Erythroblast (primary cell): ENCODE measurements at regions not wholly inside any gene's neighbourhood (a gene's known extent, or its start where the extent isn't known, plus 50 kb on each side); places are given as distances from the start of the nearest gene placed in this dataset.

Experiments
- DNase-seq, 2 experiments: peaks; one replicate each; lab custom pipeline; 2025; lab: John Stamatoyannopoulos, UW
- GATA1 ChIP-seq: IDR thresholded peaks from 2 replicates; pipeline ENCODE4 v1.6.1; 2011; ENCODE audit warnings: low read depth, mild to moderate bottlenecking, control low read depth, low read length, moderate library complexity
- POLR2A ChIP-seq: IDR thresholded peaks from 2 replicates; pipeline ENCODE4 v1.6.1; 2011; ENCODE audit warnings: mild to moderate bottlenecking, low read length

DNA sequence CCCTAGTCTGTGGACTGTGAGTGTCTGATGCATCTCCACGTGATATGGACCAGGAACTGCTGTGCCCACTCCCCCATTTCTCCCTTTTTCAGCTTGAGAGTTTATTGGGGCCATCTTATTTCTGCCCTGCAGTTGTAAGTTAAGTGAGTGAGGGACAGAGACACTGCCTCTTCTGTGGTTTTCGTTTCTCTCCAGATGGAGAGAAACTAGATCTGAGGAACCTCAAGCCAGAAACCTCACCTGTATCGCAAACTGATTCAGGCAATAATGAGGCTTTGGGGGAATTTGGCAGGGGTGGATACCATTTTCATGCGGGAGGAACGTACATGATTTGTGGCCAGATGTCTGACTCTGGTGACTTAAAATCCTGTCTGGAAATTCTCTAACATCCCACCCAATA, 641.7 kb downstream of the TNS3 start:
- DNase-seq: no peak
- TF ChIP-seq POLR2A (no peak), GATA1 (no peak)

DNA sequence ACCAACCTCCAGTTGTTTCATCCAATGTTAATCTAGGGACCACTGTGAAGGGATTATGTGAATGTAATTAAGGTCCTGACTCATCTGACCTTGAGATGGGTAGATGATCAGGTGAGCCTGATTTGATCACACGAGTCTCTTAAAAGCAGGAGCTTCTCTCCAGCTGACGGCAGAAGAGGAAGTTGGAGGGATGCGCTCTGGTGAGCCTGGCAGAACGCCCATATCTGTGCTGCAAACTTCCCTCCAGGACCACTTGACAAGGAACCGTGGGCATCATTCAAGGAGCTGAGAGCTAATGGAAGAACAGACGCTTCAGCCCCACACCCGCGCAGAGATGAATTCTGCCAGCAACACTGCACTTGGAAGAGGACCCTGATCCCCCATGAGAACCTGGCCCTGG, 642.4 kb downstream of the TNS3 start:
- DNase-seq: no peak
- TF ChIP-seq GATA1 (no peak), POLR2A (no peak)

DNA sequence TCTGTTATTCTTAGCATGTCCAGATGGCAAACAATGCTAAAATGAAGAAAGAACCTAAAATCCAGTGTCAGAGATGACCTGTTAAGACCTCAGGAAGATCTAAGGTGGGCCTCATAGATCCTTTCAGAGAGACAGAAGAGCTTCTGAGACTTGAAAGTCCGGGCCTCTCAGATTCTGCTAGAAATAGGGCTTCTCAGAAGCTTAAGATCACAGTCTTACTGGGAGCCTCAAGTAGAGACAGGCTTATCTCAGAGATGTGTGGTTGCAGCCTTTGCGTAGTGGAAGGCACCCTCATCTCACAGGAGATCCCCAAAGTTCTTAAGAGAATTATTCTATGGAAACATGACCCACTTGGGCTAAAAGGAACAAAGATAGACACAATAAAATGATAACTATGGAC, 642.8 kb downstream of the TNS3 start:
- TF ChIP-seq GATA1 (no peak), POLR2A (no peak)
- no peak for DNase-seq

DNA sequence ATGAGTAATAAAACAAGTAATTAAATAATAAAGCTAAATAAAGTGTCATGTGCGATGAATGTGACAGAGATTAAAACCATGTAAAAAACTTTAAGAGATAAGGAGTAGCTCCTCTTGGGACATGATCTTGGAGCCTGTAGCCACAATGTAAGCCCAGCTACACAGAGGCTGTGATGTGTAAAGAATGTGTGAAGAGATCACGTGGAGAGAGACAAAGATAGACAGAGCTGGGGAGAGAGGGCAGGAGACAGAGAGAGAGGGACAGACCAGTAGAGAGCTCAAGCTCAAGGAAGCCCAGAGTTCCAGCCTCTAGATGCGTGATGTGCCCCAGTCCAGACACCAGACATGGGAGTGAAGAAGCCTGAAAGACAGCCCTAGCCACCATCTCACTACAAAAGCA, 644.1 kb downstream of the TNS3 start:
- DNase-seq: no peak
- TF ChIP-seq POLR2A (no peak), GATA1 (no peak)

DNA sequence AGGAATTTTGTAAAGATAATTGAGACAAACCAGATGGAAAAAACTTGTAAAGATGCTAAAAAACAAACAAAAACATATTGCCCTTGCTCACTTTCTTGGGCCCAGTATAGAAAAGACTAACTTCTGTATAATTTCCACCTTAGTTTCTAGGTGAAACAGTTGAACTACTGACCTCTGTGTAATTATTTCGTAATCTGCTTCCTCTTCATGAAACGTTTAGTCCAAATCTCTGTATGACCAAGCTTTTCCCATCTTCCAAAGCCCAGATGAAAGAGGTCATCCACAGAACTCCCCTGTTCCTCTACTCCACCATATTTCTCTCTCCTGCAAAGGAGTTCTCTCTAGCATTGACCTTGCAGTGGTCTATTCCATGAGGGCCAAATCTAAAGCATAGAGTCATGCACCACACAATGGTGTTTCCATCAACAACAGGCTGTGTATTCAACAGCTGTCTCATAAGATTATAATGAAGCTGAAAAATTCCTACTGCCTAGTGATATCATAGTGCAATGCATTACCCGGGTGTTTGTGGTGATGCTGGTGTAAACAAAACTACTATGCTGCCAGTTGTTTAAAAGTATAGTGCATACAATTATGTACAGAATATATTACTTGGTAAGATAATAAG, 647.6 kb downstream of the TNS3 start:
- TF ChIP-seq GATA1: no peak
- no peak for TF ChIP-seq POLR2A
- DNase-seq: no peak

DNA sequence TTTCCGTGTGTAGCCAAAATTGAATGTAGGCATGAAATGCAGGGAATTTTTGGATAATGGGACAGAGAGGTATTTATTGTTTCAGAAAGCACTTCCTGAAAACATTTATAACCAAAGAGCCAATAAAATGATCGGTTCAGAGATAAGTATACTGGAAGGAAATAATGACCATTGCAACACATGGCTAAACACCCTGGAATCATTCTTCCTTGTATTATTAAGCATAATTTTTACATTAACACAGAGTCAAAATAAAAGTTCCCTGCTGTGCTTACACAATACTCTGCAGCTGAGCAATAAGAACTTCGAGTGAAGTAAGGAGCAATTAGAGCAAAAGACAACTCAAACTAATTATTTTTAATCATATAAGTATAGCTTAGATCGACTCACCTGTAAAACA, 648.3 kb downstream of the TNS3 start:
- DNase-seq: no peak
- no peak for TF ChIP-seq POLR2A
- no peak for TF ChIP-seq GATA1

DNA sequence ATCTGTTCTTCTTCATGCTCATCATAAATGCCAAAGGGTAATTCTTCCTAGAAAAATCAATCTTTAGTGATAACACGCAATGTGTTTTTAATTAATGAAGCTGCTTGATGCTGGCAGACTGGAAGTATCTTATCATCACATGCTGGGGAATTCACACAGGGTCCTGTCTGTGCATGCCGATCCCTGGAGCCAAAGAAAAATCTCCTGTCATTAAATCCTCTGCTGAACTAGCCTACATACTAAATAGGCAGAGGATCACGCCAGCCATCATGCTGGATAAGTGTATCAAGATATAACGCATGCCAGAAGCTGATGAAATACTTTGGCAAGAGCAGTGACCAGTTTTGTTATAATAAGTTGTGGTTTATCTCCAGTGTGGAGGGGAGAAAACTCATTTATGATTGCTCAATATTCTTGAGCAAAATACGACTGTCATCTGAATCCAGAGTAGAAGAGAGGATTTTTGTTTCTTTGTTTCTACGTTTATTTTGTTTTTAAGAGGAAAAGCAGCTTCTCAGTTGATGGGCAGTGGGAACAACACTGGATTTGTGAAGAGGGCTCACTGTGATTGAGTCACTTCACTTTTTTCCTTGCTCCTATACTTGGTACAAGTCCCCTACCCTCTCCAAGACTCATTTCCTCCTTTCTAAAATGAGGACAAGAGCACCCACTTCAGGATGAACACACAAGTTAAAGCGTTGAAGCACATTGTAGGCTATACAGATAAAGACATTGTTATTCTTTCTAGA, 649.1 kb downstream of the TNS3 start:
- no peak for TF ChIP-seq POLR2A
- no peak for TF ChIP-seq GATA1
- DNase-seq: peak in 1 of 2 experiments; percentile 19

DNA sequence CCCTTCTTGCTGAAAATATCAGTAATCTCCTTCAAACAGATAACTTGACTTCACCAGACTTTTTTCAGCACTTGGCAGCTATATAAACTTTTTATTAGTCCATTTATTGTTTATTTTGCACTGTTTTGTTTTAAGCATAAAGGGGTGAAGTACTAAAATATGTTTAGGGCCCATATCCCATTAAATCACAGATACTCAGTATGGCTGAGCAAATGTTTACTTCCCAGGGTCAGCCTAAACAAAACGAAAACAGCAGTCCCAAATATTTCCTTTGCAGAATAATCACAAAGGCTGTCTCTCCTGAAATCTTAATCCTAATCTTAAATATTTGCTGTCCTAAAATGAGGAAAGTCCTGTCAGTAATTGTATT, 649.6 kb downstream of the TNS3 start:
- TF ChIP-seq POLR2A (no peak), GATA1 (no peak)
- no peak for DNase-seq

DNA sequence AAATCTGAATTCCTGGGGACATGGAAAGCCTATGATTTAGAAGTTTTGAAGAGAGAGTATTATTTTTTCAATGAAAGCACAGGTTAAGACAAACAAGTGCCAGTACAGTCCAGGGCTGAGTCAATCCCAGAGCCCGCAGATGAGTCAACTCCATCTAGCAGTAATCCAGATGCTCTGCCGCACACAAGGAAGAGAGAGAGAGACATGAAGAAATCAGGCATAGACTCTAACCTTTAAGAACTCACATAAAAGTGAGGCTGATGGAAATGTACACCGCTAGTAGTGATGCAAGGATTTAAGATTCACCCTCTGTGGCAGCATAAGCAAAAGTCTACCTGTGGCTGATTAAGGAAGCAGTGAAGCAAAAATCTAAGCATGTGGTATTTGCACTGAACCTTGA, 651.5 kb downstream of the TNS3 start:
- TF ChIP-seq POLR2A (no peak), GATA1 (no peak)
- no peak for DNase-seq

DNA sequence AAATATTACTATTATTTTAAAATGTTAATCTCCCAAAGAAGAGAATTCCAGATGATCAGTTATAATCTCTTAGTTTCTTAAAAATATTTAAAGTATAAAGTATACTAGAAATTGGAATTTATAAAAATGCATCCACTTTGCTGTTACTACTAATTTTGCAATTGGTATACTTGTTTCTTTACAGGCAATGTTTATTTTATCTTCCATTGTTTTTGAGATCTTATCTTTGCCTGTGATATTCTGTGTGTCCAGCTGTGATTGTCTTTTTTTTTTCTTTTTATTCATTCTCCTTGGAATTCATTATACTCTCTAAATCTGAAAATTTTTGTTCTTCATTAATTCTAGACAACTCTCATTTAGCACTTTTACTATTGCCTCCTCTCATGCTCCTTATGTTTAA, 652.6 kb downstream of the TNS3 start:
- no peak for TF ChIP-seq GATA1
- no peak for TF ChIP-seq POLR2A
- no peak for DNase-seq

DNA sequence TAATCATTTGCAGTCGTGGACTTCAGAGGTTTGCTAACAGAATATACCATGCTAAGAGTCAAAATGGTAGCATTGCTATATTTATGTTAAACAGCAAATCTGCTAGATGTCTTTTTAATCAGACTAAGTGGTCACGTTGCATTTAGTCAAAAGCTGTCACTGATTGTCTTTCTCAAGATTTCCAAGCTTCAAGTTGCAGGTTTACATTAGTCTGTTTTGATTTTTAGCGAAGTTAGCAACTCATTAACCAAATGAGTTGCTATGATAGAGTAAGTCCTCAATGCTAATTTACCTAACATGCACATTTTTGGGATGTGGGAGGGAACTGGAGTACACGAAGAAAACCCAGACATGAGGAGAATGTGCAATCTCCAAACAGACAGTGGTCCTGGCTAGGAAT, 653.2 kb downstream of the TNS3 start:
- TF ChIP-seq GATA1 (no peak), POLR2A (no peak)
- no peak for DNase-seq

DNA sequence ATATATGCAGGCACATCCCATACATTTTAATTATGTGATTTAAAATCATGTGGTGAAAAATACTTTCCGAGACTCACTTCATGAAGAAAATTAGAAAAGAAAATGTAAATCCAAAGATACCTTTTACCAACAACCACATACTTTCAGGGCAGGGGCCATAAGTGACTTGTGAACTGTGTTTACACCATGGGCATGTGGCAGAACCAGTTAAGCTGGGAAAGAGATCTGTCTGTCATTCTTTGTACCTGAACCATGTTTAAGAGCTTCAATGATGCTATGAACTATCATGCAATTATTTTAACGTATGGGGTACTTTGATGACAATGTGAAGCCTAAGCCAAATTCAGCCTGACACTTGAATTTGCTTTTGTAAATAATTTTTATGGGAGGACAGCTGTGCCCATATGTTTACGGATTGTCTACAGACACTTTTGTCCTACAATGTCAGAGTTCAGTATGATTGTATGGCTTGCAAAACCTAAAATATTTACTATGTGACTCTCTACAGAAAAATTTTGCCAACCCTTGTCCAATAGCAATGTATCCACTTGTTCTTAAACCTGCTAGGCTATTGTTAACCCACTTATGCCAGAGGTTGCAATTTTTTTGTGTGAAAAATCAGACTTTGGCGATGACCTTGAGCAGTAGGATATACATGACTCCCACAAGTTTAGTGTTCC, 654.6 kb downstream of the TNS3 start:
- TF ChIP-seq GATA1 (no peak), POLR2A (no peak)
- DNase-seq: no peak

DNA sequence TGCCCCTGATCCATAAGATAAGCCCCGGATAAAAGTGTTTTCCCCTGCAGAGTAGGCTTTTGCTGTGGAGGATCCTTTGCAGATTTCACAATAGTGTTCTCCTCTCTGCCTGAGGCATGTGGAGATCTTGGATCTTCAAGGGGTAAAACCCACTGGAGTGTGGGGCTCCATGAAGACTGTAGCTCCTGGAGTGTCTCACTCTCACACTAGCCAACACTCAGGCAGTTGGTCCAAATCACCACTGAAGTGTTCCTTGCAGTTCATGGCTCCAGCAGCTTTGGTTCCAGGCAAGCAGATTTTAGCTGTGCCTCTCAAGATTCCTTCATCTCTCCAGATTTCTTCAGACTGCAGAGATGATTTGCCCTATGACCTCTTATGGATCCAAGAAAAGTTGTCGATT, 665.3 kb downstream of the TNS3 start:
- TF ChIP-seq GATA1: no peak
- TF ChIP-seq POLR2A: no peak
- no peak for DNase-seq

DNA sequence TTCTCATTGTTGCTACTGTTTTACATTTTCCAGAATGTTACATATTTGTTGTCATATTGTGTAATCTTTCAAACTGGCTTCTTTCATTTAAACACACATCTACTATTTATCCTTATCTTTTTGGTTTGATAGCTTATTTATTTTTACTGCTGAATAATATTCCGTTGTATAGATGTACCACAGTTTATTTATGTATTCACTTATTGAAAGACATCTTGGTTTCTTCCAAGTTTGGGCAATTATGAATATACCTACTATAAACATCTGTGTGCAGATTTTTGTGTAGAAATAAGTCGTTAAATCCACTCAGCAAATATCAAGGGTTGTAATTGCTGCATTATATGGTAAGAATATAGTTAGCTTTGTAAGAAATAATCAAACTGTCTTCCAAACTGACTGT, 669.2 kb downstream of the TNS3 start:
- no peak for DNase-seq
- TF ChIP-seq GATA1 (no peak), POLR2A (no peak)

DNA sequence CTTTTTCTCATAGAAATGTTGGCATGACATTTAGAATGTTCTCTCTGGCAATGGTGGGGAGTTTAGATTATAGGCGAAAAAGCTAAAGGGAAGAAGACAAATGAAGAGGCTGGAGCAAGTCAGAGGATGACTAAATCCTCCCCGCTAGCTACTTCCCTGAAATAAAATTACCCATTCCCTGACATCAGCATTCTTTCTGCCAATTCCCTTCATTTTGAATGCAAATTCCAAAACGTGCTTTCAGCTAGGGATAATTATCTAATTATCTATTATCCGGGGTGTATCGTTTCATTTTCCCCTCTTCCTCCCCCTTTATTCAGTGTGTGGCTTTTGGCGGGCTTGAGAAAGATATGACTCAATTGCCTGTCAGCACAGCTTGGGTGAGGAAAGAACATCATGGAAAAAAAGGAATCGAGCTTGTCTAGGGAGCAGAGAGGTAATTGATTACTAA, 672.3 kb downstream of the TNS3 start:
- TF ChIP-seq POLR2A (no peak), GATA1 (no peak)
- no peak for DNase-seq
